ENCODE measurements at regions not wholly inside any gene's neighbourhood (a gene's known extent, or its start where the extent isn't known, plus 50 kb on each side); places are given as distances from the start of the nearest gene placed in this dataset.

DNA sequence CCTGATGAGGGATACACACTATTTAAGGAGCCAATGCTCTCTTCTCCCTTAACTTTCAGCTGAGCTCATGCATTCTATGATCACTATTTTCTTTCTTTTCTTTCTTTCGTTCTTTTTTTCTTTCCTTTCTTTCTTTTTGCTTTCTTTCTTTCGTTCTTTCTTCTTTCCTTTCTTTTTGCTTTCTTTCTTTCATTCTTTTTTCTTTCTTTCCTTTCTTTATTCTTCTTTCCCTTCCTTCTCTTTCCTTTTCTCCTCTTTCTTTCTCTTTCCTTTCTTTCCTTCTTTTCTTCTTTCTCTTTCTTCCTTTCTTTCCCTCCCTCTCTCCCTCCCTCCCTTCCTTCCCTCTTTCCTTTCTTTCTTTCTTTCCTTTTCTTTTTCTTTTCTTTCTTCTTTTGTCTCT is 761.2 kb downstream of the SEMA5A start:
- DNase-seq (ENCODE audit: low read depth, low spot score): no peak
- no peaks in the 10 kb centered on the region for H3K27me3 ChIP-seq (ENCODE audit: control insufficient read depth, insufficient read depth, low read length)
- no peaks in the 10 kb centered on the region for H3K9me3 ChIP-seq (ENCODE audit: control insufficient read depth, insufficient read depth, low read length)
- H3K4me3 ChIP-seq (ENCODE audit: low read depth, low read length): no peak overlapping the region
- H3K27ac ChIP-seq (ENCODE audit: low read depth, low read length): no peak overlapping the region
- CTCF ChIA-PET: no interaction called here
- POLR2A ChIA-PET: no interaction called here
- no peak for TF ChIP-seq CTCF (IDR thresholded peaks at IDR 0.05; ENCODE audit: low read depth, low read length)

- no peak for DNase-seq (ENCODE audit: low read depth, low spot score)
- H3K4me3 ChIP-seq (ENCODE audit: low read depth, low read length): no peak overlapping the region
- H3K9me3 ChIP-seq (ENCODE audit: control insufficient read depth, insufficient read depth, low read length): no peaks in the 10 kb centered on the region
- H3K27me3 ChIP-seq (ENCODE audit: control insufficient read depth, insufficient read depth, low read length): no peaks in the 10 kb centered on the region
- no peak for TF ChIP-seq CTCF (IDR thresholded peaks at IDR 0.05; ENCODE audit: low read depth, low read length)
- POLR2A ChIA-PET: interaction anchor here (0.6 kb wide), 1 partner anchor 904 kb away, joined by 6 read pairs; no protein-coding TSS in a partner anchor
- CTCF ChIA-PET: interaction anchor here (1.2 kb wide), 1 partner anchor 25 kb away, joined by 4 read pairs; no protein-coding TSS in a partner anchor
- H3K27ac ChIP-seq (ENCODE audit: low read depth, low read length): no peak overlapping the region
These were observed 757.6 kb downstream of the SEMA5A start for GRCh38 chr5:8788246-8788645.

DNA sequence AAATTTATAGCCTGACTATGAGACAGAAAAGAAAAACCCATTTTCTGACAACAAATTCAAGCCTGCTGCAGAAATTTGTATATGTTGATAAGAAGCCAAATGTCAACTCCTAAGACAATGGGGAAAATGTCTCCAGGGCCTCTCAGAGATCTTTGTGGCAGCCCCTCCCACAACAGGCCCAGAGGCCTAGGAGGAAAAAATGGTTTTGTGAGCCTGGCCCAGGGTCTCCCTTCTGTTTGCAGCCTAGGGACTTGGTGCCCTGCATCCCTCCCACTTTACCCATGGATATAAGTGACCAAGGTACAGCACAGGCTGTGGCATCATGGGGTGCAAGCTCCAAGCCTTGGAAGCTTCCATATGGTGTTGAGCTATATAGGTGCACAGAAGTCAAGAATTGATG is 740.2 kb downstream of the SEMA5A start:
- Histone ChIP-seq H3K27me3 (ENCODE audit: control insufficient read depth, insufficient read depth, low read length) (no peaks in the 10 kb centered on the region), H3K27ac (ENCODE audit: low read depth, low read length) (no peak overlapping the region), H3K9me3 (ENCODE audit: control insufficient read depth, insufficient read depth, low read length) (peaks cover 11% of the 10 kb centered on the region; the same call in 1 of the 2 replicates), H3K4me3 (ENCODE audit: low read depth, low read length) (no peak overlapping the region)
- DNase-seq (ENCODE audit: low read depth, low spot score): no peak
- POLR2A ChIA-PET: no interaction called here
- no peak for TF ChIP-seq CTCF (IDR thresholded peaks at IDR 0.05; ENCODE audit: low read depth, low read length)
- CTCF ChIA-PET: no interaction called here

DNA sequence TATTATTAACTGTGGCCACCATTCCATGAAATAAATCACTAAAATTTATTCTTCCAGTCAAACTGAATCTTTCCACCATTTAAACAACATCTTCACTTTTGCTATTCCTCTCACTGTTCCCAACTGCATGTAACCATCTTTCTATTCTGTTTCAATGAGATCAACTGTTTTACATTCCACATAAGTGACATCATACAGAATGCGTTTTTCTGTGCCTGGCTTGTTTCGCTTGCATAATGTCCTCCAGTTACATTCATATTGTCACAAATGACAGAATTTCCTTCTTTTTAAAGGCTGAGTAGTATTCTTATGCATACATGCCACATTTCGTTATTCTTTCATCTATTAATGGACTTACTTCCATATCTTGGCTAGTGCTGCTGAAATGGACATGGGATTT is 738.2 kb downstream of the SEMA5A start:
- ChIA-PET CTCF (no interaction called here), POLR2A (no interaction called here)
- Histone ChIP-seq H3K27ac (ENCODE audit: low read depth, low read length) (no peak overlapping the region), H3K4me3 (ENCODE audit: low read depth, low read length) (no peak overlapping the region), H3K27me3 (ENCODE audit: control insufficient read depth, insufficient read depth, low read length) (no peaks in the 10 kb centered on the region), H3K9me3 (ENCODE audit: control insufficient read depth, insufficient read depth, low read length) (peaks cover 11% of the 10 kb centered on the region; the same call in 1 of the 2 replicates)
- TF ChIP-seq CTCF (IDR thresholded peaks at IDR 0.05; ENCODE audit: low read depth, low read length): no peak
- no peak for DNase-seq (ENCODE audit: low read depth, low spot score)

- ChIA-PET POLR2A (no interaction called here), CTCF (no interaction called here)
- TF ChIP-seq CTCF (IDR thresholded peaks at IDR 0.05; ENCODE audit: low read depth, low read length): no peak
- H3K27ac ChIP-seq (ENCODE audit: low read depth, low read length): no peak overlapping the region
- no peak for DNase-seq (ENCODE audit: low read depth, low spot score)
- H3K9me3 ChIP-seq (ENCODE audit: control insufficient read depth, insufficient read depth, low read length): peaks cover 5% of the 10 kb centered on the region
- no peaks in the 10 kb centered on the region for H3K27me3 ChIP-seq (ENCODE audit: control insufficient read depth, insufficient read depth, low read length)
- no peak overlapping the region for H3K4me3 ChIP-seq (ENCODE audit: low read depth, low read length)
These were observed 734.3 kb downstream of the SEMA5A start for GRCh38 chr5:8811581-8811980.

Measured in AG04450 (cell line).